ENCODE measurements at regions not wholly inside any gene's neighbourhood (a gene's known extent, or its start where the extent isn't known, plus 50 kb on each side); places are given as distances from the start of the nearest gene placed in this dataset.

- ChIA-PET POLR2A (no interaction called here), CTCF (no interaction called here)
Observed at GRCh38 chr2:164068063-164068462, 332.3 kb upstream of the FIGN start.

DNA sequence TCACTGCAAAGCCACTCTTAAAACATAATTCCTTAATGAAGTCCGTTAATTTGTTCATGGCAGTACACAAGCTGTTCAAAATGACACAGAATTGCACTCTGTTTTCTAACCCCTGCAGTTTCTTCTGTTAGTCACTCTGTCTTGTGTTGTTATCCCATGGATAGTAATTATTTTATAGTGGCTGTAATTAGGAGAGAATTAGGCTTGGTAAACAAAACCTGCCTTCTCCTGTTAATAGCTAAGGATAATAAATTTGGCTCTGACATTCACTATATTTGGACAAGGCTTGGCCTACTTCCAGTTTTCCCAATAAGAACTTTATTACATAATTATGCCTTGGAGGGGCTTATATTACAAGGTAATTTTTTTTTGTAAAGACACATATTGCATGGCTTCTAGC, 330.3 kb upstream of the FIGN start:
- no CpG with 5 or more reads among the region's 1 CpG for WGBS (ENCODE audit: insufficient coverage)

More at GRCh38 chr2:164068063-164068462, 332.3 kb upstream of the FIGN start:
- H3K4me1 ChIP-seq (ENCODE audit: control extremely low read depth in 1 of 4, control insufficient read depth in 4 of 4, insufficient read depth in 4 of 4, low read length in 3 of 4) = no peaks in the 10 kb centered on the region
- no peaks in the 10 kb centered on the region for H3K9me3 ChIP-seq (ENCODE audit: control extremely low read depth in 1 of 5, control insufficient read depth in 4 of 5, insufficient read depth in 2 of 5, low read depth in 1 of 5, low read length in 4 of 5)
- no peak for DNase-seq
- H3K36me3 ChIP-seq (ENCODE audit: control insufficient read depth in 4 of 4, insufficient read depth in 4 of 4, low read length in 3 of 4) = no peaks in the 10 kb centered on the region
- no peak overlapping the region for H3K4me3 ChIP-seq (ENCODE audit: control insufficient read depth in 1 of 7, extremely low read depth in 1 of 7, insufficient read depth in 4 of 7, low read depth in 2 of 7, low read length in 6 of 7)
- peaks cover 0 to 1% (median 0%) of the 10 kb centered on the region in 5 experiments for H3K27me3 ChIP-seq (replicated peaks in 2 of 5; ENCODE audit: control insufficient read depth in 4 of 5, insufficient read depth in 5 of 5, low read length in 4 of 5)
- H3K27ac ChIP-seq (ENCODE audit: insufficient read depth in 1 of 2, low read depth in 1 of 2, low read length in 2 of 2, poor library complexity in 1 of 2, severe bottlenecking in 2 of 2) = no peak overlapping the region

DNA sequence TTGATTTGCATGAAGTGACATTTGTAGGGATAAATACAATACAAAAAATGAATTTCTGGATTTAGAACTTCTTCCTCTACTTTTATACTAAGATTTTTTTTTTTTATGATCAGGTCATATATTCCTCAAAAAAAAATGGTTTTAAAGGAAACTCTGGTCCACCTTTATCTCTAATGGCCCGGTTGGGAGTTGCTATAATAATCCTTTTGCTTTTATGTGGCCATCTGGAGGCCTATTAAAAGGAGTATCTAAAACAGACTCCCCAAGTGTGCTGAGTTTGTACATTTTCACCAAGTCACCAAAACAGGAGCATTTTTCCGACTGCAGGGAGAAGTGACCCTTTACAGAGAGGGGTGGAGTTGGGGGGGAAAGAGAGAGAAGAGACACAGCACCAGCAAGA, 329.2 kb upstream of the FIGN start:
- ChIA-PET CTCF (no interaction called here), POLR2A (no interaction called here)
- Histone ChIP-seq H3K9me3 (ENCODE audit: control extremely low read depth in 1 of 5, control insufficient read depth in 4 of 5, insufficient read depth in 2 of 5, low read depth in 1 of 5, low read length in 4 of 5) (no peaks in the 10 kb centered on the region), H3K4me1 (ENCODE audit: control extremely low read depth in 1 of 4, control insufficient read depth in 4 of 4, insufficient read depth in 4 of 4, low read length in 3 of 4) (no peaks in the 10 kb centered on the region), H3K36me3 (ENCODE audit: control insufficient read depth in 4 of 4, insufficient read depth in 4 of 4, low read length in 3 of 4) (no peaks in the 10 kb centered on the region), H3K27ac (ENCODE audit: insufficient read depth in 1 of 2, low read depth in 1 of 2, low read length in 2 of 2, poor library complexity in 1 of 2, severe bottlenecking in 2 of 2) (no peak overlapping the region), H3K27me3 (replicated peaks in 2 of 5; ENCODE audit: control insufficient read depth in 4 of 5, insufficient read depth in 5 of 5, low read length in 4 of 5) (peaks cover 0 to 1% (median 0%) of the 10 kb centered on the region in 5 experiments), H3K4me3 (ENCODE audit: control insufficient read depth in 1 of 7, extremely low read depth in 1 of 7, insufficient read depth in 4 of 7, low read depth in 2 of 7, low read length in 6 of 7) (no peak overlapping the region)
- DNase-seq = no peak
- no CpG with 5 or more reads among the region's 2 CpGs for WGBS (ENCODE audit: insufficient coverage)

More for the DNA sequence above, 330.3 kb upstream of the FIGN start:
- Histone ChIP-seq H3K4me1 (ENCODE audit: control extremely low read depth in 1 of 4, control insufficient read depth in 4 of 4, insufficient read depth in 4 of 4, low read length in 3 of 4) (no peaks in the 10 kb centered on the region), H3K9me3 (ENCODE audit: control extremely low read depth in 1 of 5, control insufficient read depth in 4 of 5, insufficient read depth in 2 of 5, low read depth in 1 of 5, low read length in 4 of 5) (no peaks in the 10 kb centered on the region), H3K4me3 (ENCODE audit: control insufficient read depth in 1 of 7, extremely low read depth in 1 of 7, insufficient read depth in 4 of 7, low read depth in 2 of 7, low read length in 6 of 7) (no peak overlapping the region), H3K27me3 (replicated peaks in 2 of 5; ENCODE audit: control insufficient read depth in 4 of 5, insufficient read depth in 5 of 5, low read length in 4 of 5) (peaks cover 0 to 1% (median 0%) of the 10 kb centered on the region in 5 experiments), H3K36me3 (ENCODE audit: control insufficient read depth in 4 of 4, insufficient read depth in 4 of 4, low read length in 3 of 4) (no peaks in the 10 kb centered on the region), H3K27ac (ENCODE audit: insufficient read depth in 1 of 2, low read depth in 1 of 2, low read length in 2 of 2, poor library complexity in 1 of 2, severe bottlenecking in 2 of 2) (no peak overlapping the region)
- ChIA-PET CTCF (no interaction called here), POLR2A (no interaction called here)
- DNase-seq = no peak

DNA sequence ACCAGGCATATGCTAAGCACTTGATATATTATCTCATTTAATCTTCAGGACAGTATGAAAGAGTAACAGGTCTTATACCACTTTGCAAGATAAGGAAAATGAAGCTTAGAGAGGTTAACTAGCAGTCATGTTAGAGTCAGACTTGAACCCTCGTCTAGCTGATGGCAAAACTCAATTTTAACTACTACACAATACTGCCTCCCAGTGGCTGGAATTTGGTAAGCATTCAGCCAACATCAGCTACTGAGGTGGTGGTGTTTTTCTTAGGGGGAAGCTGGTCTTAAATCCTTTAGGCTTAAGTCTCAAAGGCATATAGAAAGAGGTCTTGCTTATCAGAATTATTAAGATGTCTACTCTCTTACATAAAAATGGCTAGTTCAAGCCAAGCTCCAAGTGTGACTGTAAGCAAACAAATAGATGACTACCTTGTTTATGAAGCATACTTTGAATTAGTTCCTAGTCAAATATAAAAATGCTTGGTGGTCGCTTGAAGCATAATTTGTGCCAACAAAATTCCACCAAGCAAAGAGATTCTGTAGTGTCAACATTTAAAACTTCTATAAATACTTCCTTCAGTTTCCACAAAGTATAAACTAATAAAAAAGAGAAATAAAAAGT, 325.4 kb upstream of the FIGN start:
- Histone ChIP-seq H3K9me3 (ENCODE audit: control extremely low read depth in 1 of 5, control insufficient read depth in 4 of 5, insufficient read depth in 2 of 5, low read depth in 1 of 5, low read length in 4 of 5) (no peaks in the 10 kb centered on the region), H3K27ac (ENCODE audit: insufficient read depth in 1 of 2, low read depth in 1 of 2, low read length in 2 of 2, poor library complexity in 1 of 2, severe bottlenecking in 2 of 2) (no peak overlapping the region), H3K4me1 (ENCODE audit: control extremely low read depth in 1 of 4, control insufficient read depth in 4 of 4, insufficient read depth in 4 of 4, low read length in 3 of 4) (no peaks in the 10 kb centered on the region), H3K4me3 (ENCODE audit: control insufficient read depth in 1 of 7, extremely low read depth in 1 of 7, insufficient read depth in 4 of 7, low read depth in 2 of 7, low read length in 6 of 7) (no peak overlapping the region), H3K27me3 (replicated peaks in 2 of 5; ENCODE audit: control insufficient read depth in 4 of 5, insufficient read depth in 5 of 5, low read length in 4 of 5) (no peaks in the 10 kb centered on the region), H3K36me3 (ENCODE audit: control insufficient read depth in 4 of 4, insufficient read depth in 4 of 4, low read length in 3 of 4) (no peaks in the 10 kb centered on the region)
- ChIA-PET CTCF (interaction anchor here (0.6 to 1.4 kb wide), 8 partner anchors 9 to 891 kb away, joined by 3 to 5 read pairs (median 3); no protein-coding TSS in a partner anchor), POLR2A (no interaction called here)
- peak; percentile 12 to 38 (median 34) for DNase-seq
- WGBS (ENCODE audit: insufficient coverage) = no CpG with 5 or more reads among the region's 2 CpGs

DNA sequence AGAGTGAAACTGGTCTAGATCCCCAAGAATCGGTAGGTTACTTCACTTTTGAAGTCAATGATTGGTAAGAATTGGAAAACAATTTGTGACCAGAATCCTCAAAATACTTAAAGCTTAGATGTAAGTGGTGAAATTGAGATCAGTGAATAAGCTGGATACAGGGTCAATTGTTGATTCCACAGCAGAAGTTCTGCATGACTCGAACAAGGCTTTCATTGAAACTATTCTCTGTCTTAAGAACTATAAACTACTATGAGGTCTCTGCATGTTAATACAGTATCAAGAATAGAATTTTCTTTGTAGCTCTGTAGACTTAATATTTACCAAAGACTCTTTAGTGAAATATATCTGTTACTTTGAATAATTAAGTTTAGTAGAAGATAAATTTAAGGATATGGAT, 324.2 kb upstream of the FIGN start:
- 100% methylated on average over 1 of the region's 2 CpGs for whole genome bisulfite sequencing (ENCODE audit: insufficient coverage)

DNA sequence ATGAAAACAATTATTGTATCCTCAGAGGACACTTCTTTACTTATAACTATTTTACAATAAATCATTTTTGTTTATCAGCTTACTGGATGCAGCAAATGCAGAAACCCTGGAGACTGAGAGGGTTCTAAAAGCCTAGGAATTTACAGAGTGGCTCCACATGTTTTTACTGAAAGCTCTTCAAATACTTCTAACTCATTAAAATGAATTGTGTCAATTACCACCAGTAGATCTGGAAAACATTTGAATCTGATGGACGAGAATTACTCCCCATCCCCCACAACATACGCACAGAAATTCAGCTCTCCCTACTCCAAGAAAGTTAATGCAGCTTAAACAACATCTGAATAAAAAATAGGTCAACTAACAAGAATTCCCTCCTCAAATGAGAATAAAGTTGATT, 319.8 kb upstream of the FIGN start:
- DNase-seq = no peak
- Histone ChIP-seq H3K27ac (ENCODE audit: insufficient read depth in 1 of 2, low read depth in 1 of 2, low read length in 2 of 2, poor library complexity in 1 of 2, severe bottlenecking in 2 of 2) (no peak overlapping the region), H3K4me3 (ENCODE audit: control insufficient read depth in 1 of 7, extremely low read depth in 1 of 7, insufficient read depth in 4 of 7, low read depth in 2 of 7, low read length in 6 of 7) (no peak overlapping the region), H3K9me3 (ENCODE audit: control extremely low read depth in 1 of 5, control insufficient read depth in 4 of 5, insufficient read depth in 2 of 5, low read depth in 1 of 5, low read length in 4 of 5) (no peaks in the 10 kb centered on the region), H3K27me3 (replicated peaks in 2 of 5; ENCODE audit: control insufficient read depth in 4 of 5, insufficient read depth in 5 of 5, low read length in 4 of 5) (no peaks in the 10 kb centered on the region), H3K4me1 (ENCODE audit: control extremely low read depth in 1 of 4, control insufficient read depth in 4 of 4, insufficient read depth in 4 of 4, low read length in 3 of 4) (no peaks in the 10 kb centered on the region), H3K36me3 (ENCODE audit: control insufficient read depth in 4 of 4, insufficient read depth in 4 of 4, low read length in 3 of 4) (no peaks in the 10 kb centered on the region)
- WGBS (ENCODE audit: insufficient coverage) = no CpG with 5 or more reads among the region's 2 CpGs
- CTCF ChIA-PET = no interaction called here
- POLR2A ChIA-PET = no interaction called here

More for the DNA sequence above, 324.2 kb upstream of the FIGN start:
- Histone ChIP-seq H3K9me3 (ENCODE audit: control extremely low read depth in 1 of 5, control insufficient read depth in 4 of 5, insufficient read depth in 2 of 5, low read depth in 1 of 5, low read length in 4 of 5) (no peaks in the 10 kb centered on the region), H3K27ac (ENCODE audit: insufficient read depth in 1 of 2, low read depth in 1 of 2, low read length in 2 of 2, poor library complexity in 1 of 2, severe bottlenecking in 2 of 2) (no peak overlapping the region), H3K4me3 (ENCODE audit: control insufficient read depth in 1 of 7, extremely low read depth in 1 of 7, insufficient read depth in 4 of 7, low read depth in 2 of 7, low read length in 6 of 7) (no peak overlapping the region), H3K36me3 (ENCODE audit: control insufficient read depth in 4 of 4, insufficient read depth in 4 of 4, low read length in 3 of 4) (no peaks in the 10 kb centered on the region), H3K4me1 (ENCODE audit: control extremely low read depth in 1 of 4, control insufficient read depth in 4 of 4, insufficient read depth in 4 of 4, low read length in 3 of 4) (no peaks in the 10 kb centered on the region), H3K27me3 (replicated peaks in 2 of 5; ENCODE audit: control insufficient read depth in 4 of 5, insufficient read depth in 5 of 5, low read length in 4 of 5) (no peaks in the 10 kb centered on the region)
- DNase-seq = no peak
- CTCF ChIA-PET = interaction anchor here (1.1 kb wide), 1 partner anchor 27 kb away, joined by 3 read pairs; no protein-coding TSS in a partner anchor
- POLR2A ChIA-PET = no interaction called here

DNA sequence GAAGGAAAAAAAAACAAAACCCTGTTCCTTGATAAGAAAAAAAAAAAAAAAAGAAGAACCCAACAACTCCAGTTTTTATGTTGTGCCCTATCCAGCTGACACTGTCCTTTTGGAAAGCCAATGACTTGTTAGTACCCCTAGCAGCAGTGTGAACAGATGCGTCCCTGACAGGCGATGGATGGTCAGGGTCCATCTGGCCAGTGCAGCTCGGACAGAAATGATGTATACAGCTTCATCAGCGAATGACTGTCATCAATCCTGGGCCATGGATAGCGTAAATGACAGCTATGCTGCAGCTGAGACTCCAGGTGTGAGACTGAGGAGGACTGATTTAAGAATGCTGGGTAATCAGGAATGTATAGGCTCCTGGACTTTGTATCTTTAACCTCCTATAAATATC, 318.8 kb upstream of the FIGN start:
- DNase-seq = no peak
- H3K9me3 ChIP-seq (ENCODE audit: control extremely low read depth in 1 of 5, control insufficient read depth in 4 of 5, insufficient read depth in 2 of 5, low read depth in 1 of 5, low read length in 4 of 5) = no peaks in the 10 kb centered on the region
- H3K27ac ChIP-seq (ENCODE audit: insufficient read depth in 1 of 2, low read depth in 1 of 2, low read length in 2 of 2, poor library complexity in 1 of 2, severe bottlenecking in 2 of 2) = no peak overlapping the region
- no peaks in the 10 kb centered on the region for H3K36me3 ChIP-seq (ENCODE audit: control insufficient read depth in 4 of 4, insufficient read depth in 4 of 4, low read length in 3 of 4)
- POLR2A ChIA-PET = no interaction called here
- CTCF ChIA-PET = no interaction called here
- no peak overlapping the region for H3K4me3 ChIP-seq (ENCODE audit: control insufficient read depth in 1 of 7, extremely low read depth in 1 of 7, insufficient read depth in 4 of 7, low read depth in 2 of 7, low read length in 6 of 7)
- no peaks in the 10 kb centered on the region for H3K27me3 ChIP-seq (replicated peaks in 2 of 5; ENCODE audit: control insufficient read depth in 4 of 5, insufficient read depth in 5 of 5, low read length in 4 of 5)
- 99% methylated on average over 5 of the region's 5 CpGs for WGBS (ENCODE audit: insufficient coverage)
- no peaks in the 10 kb centered on the region for H3K4me1 ChIP-seq (ENCODE audit: control extremely low read depth in 1 of 4, control insufficient read depth in 4 of 4, insufficient read depth in 4 of 4, low read length in 3 of 4)

All from common myeloid progenitor, CD34-positive (primary cell).